HG02588 (cell line): ENCODE measurements at regions not wholly inside any gene's neighbourhood (a gene's known extent, or its start where the extent isn't known, plus 50 kb on each side); places are given as distances from the start of the nearest gene placed in this dataset.

Experiments used
- ATAC-seq: cut with Tn5 transposase; IDR thresholded peaks from one replicate; pipeline ENCODE4 v1.9.1; 2021; ENCODE audit warnings: mild to moderate bottlenecking, moderate library complexity; ENCODE audit not compliant: unreplicated experiment

DNA sequence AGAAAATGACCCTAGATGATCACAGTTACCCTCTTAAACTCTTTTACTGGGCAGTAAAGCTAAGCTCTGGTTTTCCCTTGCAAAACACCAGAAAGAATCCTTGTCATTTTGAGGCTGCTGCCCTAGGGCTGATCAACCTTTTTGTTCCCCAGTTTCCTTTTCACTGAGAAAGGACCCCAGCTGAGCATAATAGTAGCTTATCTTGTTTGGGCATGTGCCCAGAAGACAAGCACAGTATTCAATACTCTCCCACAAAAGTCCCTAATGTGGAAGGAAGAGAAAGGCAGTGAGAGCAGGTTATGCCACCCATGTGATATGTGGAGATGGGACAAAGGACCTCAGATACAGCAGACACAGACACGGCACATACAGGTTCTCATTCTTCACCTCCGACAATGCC, 332.6 kb upstream of the TMPO start:
- no peak for ATAC-seq

DNA sequence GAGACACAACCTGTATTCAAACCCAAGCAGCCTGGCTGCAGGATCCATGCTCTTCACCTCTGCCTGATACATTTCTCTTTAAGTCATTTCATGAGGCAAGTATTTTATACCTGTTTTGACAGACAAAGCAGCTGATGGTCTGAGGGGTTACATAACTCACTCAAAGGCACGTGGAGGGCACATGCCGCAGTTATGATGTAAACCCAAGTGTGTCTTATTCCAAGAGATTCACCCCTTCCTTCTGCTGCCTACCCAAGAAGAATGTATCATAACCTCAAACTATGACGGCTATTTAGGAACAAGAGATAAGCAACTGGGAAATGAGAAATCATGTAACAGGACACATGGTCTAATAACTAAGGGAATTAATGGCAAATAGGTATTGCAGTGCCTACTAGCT, 329.8 kb upstream of the TMPO start:
- ATAC-seq: no peak

DNA sequence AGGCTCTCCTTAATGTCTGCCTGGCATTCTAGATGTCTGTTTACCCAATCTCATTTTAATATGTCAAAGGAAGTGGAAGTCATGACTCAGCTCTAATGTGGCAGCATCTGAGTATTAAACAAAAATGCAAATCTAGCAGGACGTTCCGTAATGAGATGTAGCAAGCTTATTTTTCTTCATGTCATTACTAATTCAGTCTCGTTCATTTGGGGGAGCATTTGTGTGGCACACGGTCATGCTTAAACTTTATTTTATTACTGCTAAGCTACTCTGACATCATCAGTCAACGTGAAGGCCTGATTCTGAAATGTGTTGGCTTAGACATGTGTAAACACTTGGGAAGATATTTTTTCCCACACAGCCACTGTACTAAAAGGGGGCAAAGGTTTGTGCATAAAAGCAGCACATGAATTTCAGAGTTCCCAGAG, 326.7 kb upstream of the TMPO start:
- ATAC-seq: no peak

DNA sequence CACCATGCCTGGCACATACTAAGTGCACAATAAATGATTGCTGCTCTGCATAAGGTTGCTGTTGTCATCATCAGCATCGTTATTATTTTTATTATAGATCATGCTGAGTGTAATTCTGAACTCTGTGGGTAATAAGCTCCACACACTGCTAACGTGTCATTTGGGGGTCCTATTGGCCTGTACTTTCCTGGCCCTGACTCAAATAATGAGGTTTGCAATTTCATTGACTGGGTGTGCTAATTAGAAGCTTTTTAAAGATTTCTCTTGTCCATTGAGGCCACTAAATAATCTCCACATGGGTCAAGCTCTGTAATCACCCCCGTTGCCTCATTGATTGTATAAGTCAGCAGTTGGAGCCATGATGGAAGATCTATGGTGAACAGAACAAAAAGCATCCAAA, 320.8 kb upstream of the TMPO start:
- no peak for ATAC-seq

DNA sequence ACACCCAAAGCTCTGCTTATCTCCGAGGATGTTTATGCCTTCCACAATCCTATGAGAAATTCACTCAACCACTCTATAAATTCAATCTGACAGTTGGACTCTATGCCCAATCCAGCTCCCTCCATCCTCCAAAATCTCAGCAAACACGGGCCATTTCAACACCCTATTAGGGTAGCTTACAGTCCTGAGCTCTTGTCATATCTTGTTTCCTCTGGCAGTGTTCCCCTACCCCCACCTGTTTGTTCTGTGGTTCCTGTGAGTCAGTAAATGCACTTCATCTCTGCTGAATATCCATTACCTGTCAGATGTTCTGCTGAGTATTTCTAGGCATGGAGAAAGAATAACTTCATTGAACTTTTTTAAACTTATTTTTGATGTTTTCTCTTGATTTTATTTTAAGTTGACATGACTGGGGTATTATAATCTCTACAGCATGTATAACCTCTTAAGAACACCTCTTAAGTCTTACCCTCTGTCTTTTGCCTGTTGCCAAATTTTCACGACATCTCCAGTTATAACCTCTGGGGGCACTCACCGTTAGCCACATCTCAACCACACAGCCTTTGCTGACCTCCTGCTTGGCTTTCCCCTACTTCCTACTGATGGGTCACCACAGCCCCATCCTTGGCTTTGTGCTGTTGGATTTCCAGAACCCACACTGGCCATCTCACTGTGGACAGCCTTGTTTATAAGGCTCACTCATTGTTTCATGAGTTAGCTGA, 317.0 kb upstream of the TMPO start:
- ATAC-seq: no peak

DNA sequence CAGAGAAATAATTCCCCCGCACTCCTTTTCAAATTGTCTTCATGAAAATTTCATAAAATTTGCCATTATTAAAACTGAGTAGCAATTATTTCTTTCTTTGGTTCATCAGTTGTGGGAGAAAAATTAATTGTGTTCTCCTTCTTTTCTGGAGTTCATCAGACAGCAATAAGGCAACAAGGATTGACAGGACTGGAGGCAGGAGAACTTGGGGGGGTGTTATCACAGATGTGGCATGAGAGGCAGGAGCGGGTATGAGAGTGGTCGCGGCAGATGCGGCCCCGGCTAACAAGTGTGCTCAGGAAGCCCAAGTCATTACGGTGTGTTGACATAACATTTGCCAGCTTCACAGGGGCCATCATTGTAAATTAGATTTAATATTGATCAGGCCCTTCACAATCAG, 306.6 kb upstream of the TMPO start:
- ATAC-seq: no peak

DNA sequence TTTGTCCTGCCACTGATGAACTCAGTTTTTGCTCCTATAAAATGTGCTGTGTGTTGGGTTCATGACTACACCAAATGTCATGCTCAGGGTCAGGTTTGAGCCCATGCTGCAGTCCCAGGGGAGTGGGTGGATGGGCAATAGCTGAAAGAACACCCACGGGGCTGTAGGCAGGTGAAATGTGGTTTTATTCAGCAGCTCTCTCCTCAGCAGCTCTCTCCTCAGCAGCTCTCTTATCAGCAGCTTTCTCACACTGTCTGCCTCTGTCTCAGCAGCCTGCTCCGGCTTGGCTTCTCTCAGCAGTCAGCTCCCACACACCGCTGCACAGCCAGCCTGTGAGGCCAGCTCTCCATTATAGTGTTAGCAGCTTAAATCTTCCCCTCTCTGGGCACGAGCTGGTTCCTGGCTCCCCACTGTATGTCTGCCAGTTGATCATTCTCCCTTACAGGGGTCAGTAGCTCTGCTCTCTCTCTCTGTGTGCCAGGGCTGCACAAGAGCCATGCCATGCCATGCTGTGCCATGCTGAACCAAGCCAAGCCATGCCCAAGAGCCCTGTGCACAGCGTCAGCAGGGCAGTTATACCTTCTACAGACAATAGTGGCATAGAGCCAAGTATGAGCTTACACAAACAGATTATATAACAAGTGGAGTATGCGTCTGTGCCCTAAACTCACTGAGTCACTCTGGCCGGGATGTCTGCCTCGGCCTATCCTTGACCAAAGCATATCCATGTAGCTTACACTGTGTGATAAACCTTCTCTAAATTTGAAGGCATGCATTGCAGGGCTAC, 303.3 kb upstream of the TMPO start:
- ATAC-seq: no peak

DNA sequence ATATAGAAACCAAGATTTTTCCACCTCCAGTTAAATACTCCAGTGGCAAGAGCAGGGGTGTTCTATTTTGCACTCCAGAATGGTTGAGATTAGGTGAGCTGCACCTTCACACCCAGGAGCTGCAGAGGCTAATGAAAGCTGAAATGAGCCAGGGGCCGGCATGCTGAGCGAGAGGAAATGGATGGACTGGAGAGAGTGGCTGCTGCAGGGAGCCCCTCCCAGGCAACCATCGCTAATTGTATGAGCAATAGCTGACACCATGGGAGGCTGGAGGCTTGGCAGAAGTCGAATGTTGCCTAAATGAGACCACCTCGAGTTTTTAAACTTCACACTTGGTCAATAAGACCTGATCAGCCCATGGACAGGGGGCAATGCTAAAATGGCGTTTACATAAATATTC, 301.8 kb upstream of the TMPO start:
- ATAC-seq: no peak

DNA sequence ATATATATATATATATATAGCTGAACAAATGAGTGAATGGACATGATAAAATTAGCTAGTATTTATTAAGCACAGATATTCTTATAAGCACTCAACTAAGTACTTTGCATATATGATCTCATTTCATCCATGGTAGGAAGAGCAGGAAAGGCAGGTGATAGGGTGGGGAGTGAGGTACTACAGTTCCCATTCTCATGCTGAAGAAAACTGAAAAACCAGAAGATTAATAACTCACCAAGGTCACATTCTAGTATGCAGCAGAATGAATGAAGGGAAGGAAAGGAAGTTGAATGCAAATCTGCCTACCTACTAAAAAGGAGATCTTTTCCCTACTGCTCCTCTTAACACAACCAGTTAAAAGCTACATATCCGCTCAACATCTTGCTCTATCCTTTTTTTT, 298.1 kb upstream of the TMPO start:
- no peak for ATAC-seq

DNA sequence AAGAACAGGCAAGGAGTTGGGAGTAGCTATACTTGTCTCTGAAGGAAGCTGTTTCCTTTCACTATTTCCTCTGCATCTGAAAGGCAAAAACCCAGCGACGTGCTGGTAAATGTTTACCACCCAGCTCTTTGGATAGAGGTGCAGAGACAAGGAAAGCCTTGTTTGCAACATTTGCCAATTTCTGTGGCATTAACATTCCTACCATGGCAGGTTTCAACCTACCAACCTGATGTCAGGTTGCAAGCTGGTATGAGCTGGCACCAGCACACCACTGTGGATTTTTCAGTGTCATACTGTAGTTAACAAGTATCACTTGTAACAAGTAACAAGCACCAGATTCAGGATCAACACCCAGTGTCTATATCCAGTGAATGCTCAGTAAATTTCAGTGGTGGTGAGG, 294.8 kb upstream of the TMPO start:
- ATAC-seq: no peak

DNA sequence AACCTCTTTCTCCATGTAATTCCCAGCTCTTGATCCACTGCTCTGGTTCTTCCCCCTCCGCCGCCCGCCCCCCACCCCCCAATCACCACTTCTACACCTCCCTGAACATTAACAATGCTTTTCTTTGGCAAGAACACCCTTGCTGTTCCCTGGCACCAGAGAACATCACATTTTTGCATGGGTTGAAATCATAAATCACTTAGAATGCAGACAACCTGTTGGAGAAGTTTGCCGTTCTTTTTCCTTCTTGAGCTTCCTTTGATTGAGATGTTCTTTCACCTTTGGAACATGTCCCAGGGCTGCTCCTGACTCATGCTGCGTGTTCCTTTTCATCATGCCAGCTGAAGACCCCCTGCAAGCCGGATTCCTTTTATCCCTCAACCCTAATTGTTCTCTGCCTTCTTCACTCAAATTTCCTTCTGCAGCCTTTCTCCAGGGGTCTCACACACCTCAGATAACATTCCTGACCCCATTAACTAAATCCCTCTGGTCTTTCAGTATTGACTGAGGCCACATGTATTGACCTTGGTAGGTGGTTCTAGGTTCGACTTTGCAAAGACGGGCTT, 294.1 kb upstream of the TMPO start:
- ATAC-seq: no peak

DNA sequence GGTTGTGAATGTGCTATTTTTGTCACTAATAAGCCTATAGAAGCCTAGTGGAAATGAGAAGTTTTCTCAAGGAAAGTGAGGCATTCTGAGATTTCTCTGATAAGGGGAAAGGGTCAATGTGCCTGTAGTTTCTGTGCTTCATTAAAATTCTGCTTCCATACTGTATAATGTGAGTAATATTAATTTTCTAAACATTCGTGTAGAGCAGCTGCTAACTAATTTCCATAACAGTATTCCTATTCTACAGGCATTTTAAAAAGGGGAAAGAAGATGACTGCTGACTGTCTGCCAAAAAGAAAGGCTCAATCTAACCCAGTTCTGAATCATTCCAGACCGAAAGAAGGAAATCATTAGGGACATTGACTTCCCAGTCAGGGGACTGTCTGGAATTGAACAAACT, 293.3 kb upstream of the TMPO start:
- no peak for ATAC-seq

DNA sequence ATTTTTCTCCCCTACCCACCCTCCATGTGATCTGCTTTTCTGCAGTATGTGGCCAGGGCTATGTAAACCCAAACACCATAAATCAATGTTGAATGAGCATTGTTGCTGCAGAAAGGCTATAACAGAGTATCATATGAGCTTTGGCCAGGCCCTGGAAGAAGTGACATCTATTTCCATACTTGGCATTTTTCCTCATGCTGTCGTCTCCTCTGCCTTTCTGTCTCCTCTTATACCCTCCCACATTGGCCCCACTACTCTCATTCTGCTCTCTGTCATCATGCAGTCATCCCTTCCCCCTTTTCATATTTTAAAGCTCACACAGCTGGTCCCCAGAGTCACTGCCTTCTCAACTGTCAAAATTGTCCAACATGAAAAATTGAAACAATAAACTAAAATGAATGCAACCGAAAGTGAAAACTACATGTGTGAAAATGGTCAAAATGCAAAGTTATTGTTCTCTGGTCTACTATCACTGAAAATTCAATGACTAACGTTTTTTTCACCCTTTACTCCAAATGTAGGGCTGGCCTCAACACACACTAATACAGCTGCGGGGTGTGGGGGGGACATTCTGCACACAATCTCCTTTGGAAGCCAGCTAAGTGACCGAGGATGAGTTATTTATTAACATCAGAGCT, 290.7 kb upstream of the TMPO start:
- peak; percentile 89 for ATAC-seq

DNA sequence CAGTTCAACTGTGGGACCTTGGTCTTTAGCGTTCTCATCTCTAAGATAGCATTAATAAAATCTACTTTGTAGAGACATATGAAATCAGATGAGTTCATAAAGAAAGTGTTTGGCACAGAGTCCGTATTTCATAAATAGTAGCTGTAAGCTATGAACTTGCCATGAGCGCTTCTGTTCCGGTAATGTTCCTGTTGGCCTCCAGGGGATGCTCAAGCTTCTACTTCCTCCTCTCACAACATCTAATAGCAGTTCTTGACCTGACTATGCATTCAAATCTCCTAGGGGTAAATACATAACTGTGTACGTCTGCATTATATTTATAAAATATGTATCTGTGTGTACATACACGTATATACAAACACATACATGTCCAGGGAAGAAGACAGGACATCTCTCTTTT, 288.2 kb upstream of the TMPO start:
- no peak for ATAC-seq

DNA sequence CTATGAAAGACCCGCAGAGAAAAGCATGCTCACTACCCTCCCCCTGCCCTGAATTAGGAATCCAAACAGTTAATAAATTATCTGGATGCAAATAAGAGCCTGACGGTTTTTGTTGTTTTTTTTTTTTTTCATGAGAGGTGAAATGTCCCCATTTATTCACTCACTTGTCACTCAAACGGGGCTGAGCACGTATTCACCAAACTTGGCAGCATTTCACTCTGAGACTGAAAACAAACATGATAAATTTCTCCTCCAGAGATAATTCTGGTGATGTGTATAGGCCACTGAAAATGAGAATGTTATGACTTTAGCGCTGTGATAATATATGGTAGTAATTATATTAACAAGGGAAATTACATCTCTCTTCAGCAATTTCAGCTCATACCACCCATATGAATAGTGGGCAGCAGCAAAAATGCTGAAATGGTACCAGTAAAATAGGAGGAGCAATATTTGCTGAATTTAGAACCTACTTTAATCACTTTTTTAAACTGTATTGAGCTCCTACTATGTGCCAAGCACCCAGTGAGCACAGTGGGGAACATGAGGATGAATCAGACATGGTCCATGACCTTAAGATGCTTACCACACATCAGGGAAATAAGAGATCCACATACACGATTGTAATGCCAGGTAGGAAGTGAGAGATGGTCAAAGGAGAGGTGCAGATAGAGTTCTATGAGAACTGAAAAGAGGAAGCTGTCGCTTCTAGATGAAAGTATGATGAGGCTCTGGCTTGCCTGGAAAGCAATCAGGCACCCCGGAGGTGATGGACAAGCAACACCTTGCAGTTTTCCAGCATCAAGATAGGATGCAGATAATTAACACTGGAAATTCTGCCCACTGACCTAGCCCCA, 286.5 kb upstream of the TMPO start:
- no peak for ATAC-seq

DNA sequence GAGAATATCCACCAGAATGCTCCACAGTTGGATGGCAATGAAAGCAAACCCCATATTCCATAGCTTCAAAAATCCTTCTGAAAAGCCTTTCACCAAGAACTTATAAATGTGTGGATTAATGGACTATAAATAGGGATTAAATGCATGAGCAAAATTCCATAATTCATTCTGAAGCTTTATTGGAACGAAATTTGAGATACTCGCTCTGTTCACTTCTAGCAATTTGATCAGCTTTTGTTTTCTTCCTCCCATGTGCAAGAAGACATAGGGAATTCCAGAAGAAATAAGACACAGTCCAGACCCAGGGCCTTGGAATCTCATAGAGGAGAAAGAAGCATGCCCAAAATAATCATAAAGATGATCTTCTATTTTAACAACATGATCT, 285.9 kb upstream of the TMPO start:
- no peak for ATAC-seq

DNA sequence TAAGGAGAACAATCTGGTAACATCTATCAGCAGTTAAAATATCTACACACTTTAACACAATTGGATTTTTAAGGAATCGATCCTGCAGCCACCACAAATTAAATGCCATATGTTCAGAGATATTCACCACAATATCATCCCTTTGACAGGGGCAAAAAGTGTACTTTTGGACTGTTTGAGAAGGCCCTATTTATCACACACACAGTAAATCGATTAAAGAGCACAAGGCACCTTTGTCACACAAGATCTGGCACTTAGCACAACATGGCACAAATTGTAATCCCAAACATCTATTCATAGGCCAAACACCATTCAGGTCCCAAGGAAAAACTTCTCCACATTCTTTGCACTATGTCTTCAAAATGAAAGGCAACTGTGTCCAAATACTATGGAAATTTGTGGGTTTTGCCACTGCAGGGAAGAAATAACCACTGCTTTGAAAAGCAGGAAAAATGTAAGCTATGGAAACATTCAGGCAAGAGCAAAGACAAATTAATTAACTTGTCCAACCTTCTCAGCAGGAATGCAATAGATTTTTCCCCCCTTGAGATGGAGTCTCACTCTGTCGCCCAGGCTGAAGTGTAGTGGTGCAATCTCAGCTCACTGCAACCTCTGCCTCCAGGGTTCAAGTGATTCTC, 282.5 kb upstream of the TMPO start:
- ATAC-seq: no peak

DNA sequence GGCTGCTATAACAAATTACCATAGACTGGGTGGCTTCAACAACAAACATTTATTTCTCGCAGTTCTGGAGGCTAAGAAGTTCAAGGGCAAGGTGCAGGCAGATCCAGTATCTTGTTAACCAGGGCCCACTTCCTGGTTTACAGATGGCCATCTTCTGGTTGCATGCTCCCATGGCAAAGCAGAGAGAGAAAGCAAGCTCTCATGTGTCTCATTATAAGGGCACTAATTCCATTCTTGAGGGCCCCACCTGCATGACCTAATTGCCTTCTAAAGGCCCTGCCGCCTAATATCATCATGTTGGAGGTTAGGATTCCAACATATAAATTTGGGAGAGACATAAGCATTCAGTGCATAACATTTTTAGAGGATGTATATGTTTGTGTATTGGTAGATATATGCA, 280.1 kb upstream of the TMPO start:
- no peak for ATAC-seq

DNA sequence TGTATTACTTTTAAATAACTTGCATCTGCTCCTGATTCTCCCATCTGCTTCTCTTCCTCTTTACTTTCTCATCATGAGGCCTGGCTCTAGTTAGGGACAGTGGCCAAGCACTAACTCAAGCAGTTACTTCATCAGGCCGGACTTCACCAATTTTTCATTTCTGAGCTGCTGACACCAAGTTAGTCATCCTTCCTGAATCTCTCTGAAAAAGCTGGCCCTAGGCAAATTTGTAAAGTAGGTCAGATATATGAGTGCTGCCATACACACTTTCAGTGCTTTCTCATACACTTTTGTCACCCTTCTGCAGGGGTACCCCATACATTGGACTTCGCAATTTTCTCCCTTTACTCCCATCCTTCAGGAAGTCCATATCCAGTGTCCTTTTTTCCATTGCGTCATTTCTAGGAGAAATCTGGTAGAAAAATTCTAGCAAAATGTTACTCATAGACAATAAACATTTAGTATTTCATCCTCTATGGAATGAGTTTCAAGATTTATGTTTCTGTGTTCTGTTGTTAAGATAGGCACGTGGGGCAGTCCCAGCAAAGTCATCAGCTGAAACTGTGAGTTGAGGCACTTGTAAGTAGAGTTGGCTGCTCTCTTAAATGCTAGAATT, 276.8 kb upstream of the TMPO start:
- no peak for ATAC-seq

DNA sequence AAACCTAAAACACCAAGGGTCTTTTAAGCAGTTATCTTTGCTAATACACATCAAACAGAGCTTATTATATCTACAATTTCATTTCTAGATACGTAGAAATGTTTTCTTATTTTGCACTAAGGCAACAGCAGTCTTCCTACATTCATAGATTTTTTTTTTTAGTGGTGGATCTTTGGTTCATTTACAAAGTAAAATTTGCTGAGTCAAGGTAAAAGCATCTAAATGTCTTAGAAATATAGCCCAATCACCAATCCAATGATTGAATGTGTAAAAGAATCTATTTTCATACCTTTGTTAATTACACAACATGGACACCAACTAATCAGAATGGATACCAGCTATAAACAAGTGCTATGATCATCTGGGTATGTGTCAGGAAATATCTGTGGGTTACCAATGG, 272.2 kb upstream of the TMPO start:
- ATAC-seq: no peak
